ENCODE measurements at regions not wholly inside any gene's neighbourhood (a gene's known extent, or its start where the extent isn't known, plus 50 kb on each side); places are given as distances from the start of the nearest gene placed in this dataset.
A peak's percentile ranks its signal among the peaks of the same experiment; 100 is the strongest.

DNA sequence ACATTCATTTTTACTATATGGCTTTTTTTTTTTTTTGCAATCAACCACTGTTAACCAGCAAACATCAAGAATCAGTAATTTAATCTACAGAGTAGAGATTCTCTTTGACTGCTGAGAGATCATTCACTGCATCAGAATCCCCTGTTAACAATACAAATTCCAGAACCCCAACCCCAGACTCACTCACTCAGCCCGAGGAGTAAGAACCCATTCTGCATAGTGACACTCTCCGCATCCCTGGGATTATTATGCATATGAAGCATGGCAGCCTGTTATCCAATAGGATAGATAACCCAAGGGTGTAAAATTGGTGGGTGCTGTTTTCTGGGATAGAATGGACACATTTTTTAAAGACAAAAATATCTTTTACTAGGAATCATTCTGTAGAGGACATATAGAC, 76.3 kb upstream of the CCDC39 start:
- Histone ChIP-seq H3K79me2 (ENCODE audit: insufficient read depth, low read length) (no peaks in the 10 kb centered on the region), H2BK15ac (ENCODE audit: low read depth, low read length) (no peak overlapping the region), H3K79me1 (ENCODE audit: insufficient read depth, low read depth, low read length, poor library complexity, severe bottlenecking) (no peaks in the 10 kb centered on the region), H3K27ac (ENCODE audit: insufficient read length, low read depth, low read length) (no peak overlapping the region), H2BK5ac (ENCODE audit: insufficient read length, low read length) (no peak overlapping the region), H2BK12ac (ENCODE audit: insufficient read length, low read depth, low read length) (no peak overlapping the region), H3K14ac (ENCODE audit: insufficient read depth, low read length) (no peak overlapping the region), H4K20me1 (ENCODE audit: control insufficient read depth, insufficient read depth, insufficient read length) (no peaks in the 10 kb centered on the region), H4K8ac (replicated peaks; ENCODE audit: insufficient read length, low read depth, low read length) (no peak overlapping the region), H2BK120ac (ENCODE audit: low read depth, low read length, poor library complexity, severe bottlenecking) (no peak overlapping the region), H3K4ac (ENCODE audit: low read depth, low read length) (no peak overlapping the region), H2AK5ac (ENCODE audit: insufficient read length, low read length) (no peak overlapping the region), H3T11ph (ENCODE audit: low read length) (no peak overlapping the region), H3K18ac (ENCODE audit: insufficient read length, low read depth, low read length) (no peak overlapping the region), H3K4me2 (ENCODE audit: insufficient read depth, insufficient read length, low read length) (no peak overlapping the region), H3K9me3 (ENCODE audit: control insufficient read depth, low read depth, low read length) (no peaks in the 10 kb centered on the region), H2AFZ (ENCODE audit: low read length) (no peak overlapping the region), H3K27me3 (ENCODE audit: insufficient read depth, low read length) (no peaks in the 10 kb centered on the region), H4K91ac (ENCODE audit: insufficient read length, low read depth, low read length) (no peak overlapping the region), H2BK20ac (ENCODE audit: low read depth, low read length, poor library complexity, severe bottlenecking) (no peak overlapping the region), H3K23me2 (ENCODE audit: insufficient read length, low read depth, low read length, poor library complexity, severe bottlenecking) (no peaks in the 10 kb centered on the region), H3K4me1 (ENCODE audit: insufficient read depth, low read length) (no peaks in the 10 kb centered on the region; the same call in 1 of the 2 replicates), H4K5ac (ENCODE audit: insufficient read length, low read depth, low read length) (no peak overlapping the region), H3K9ac (ENCODE audit: extremely low read depth, insufficient read length, low read length) (no peak overlapping the region), H3K23ac (ENCODE audit: insufficient read length, low read depth, low read length) (no peak overlapping the region), H3K56ac (ENCODE audit: insufficient read length, low read depth, low read length) (no peak overlapping the region)
- no peak for TF ChIP-seq CTCF (conservative IDR thresholded peaks at IDR 0.05)
- Mint-ChIP-seq H3K36me3 (ENCODE audit: insufficient read depth in 1 of 3, low read depth in 3 of 3) (no peaks in the 10 kb centered on the region), H3K27me3 (ENCODE audit: low read depth) (no peaks in the 10 kb centered on the region), H3K4me1 (peaks cover 13 to 20% of the 10 kb centered on the region in 2 experiments), H3K4me3 (no peak overlapping the region), H3K9me3 (peaks cover 0 to 7% of the 10 kb centered on the region in 2 experiments; a peak in 3 of 5 replicates), H3K27ac (peak overlapping the region in 1 of 3 experiments; percentile 89; a peak in 1 of 7 replicates)
- WGBS (ENCODE audit: extremely low coverage, insufficient read length, low lambda C conversion rate), result no CpG with 5 or more reads among the region's 2 CpGs
- peak; percentile 29 for DNase-seq
